H1 (cell line): ENCODE measurements at regions not wholly inside any gene's neighbourhood (a gene's known extent, or its start where the extent isn't known, plus 50 kb on each side); places are given as distances from the start of the nearest gene placed in this dataset.
A peak's percentile ranks its signal among the peaks of the same experiment; 100 is the strongest.

Experiments
- CTCF ChIA-PET: fragments of 300-600 bp; sonication (Branson Sonifier 250); formaldehyde crosslinking; loops from one replicate; lab custom pipeline; 2021; ENCODE audit not compliant: partially characterized antibody; lab: Charles Lee
- POLR2A ChIA-PET: fragments of 300-600 bp; sonication (Branson Sonifier 250); formaldehyde crosslinking; loops from one replicate; lab custom pipeline; 2021; ENCODE audit warnings: inconsistent platforms; ENCODE audit not compliant: partially characterized antibody; lab: Charles Lee
- DNase-seq, 2 experiments: peaks; one replicate each; pipeline versions ENCODE4 v3.0.0 to v3.0.0-alpha.2; 2010 to 2022; ENCODE audit warnings: low spot score in 2 of 2, low read depth in 1 of 2, mixed read lengths in 1 of 2
- FAIRE-seq: peaks from 2 replicates; lab custom pipeline; 2011; peaks lifted over from hg19 to GRCh38; lab: Jason Lieb, UNC
- H2AFZ ChIP-seq: 2 replicates; pipeline ENCODE4 v1.8.1; 2012; ENCODE audit warnings: low read length, inconsistent platforms
- H2AK5ac ChIP-seq: 2 replicates; pipeline ENCODE4 v1.6.1; 2013; ENCODE audit warnings: low read depth, low read length
- H2BK120ac ChIP-seq: replicated peaks from 2 replicates; pipeline ENCODE3; 2013; ENCODE audit warnings: low read depth, low read length, inconsistent platforms
- H2BK12ac ChIP-seq: 2 replicates; pipeline ENCODE4 v1.6.1; 2013; ENCODE audit warnings: low read depth, low read length
- H2BK15ac ChIP-seq: 2 replicates; pipeline ENCODE4 v1.6.1; 2013; ENCODE audit warnings: low read length
- H2BK20ac ChIP-seq: 2 replicates; pipeline ENCODE4 v1.6.1; 2013; ENCODE audit warnings: low read length
- H2BK5ac ChIP-seq: 2 replicates; pipeline ENCODE4 v1.6.1; 2013; ENCODE audit warnings: low read depth, low read length
- H3K14ac ChIP-seq: 2 replicates; pipeline ENCODE4 v1.6.1; 2013; ENCODE audit warnings: inconsistent platforms; ENCODE audit not compliant: insufficient read length
- H3K18ac ChIP-seq: 2 replicates; pipeline ENCODE4 v1.6.1; 2013; ENCODE audit warnings: low read length; ENCODE audit errors: extremely low read depth
- H3K23ac ChIP-seq: 2 replicates; pipeline ENCODE4 v1.6.1; 2013; ENCODE audit warnings: inconsistent platforms; ENCODE audit not compliant: insufficient read length
- H3K23me2 ChIP-seq: 2 replicates; pipeline ENCODE4 v1.6.1; 2013; ENCODE audit warnings: low read depth, low read length
- H3K27ac ChIP-seq: 2 replicates; pipeline ENCODE4 v1.6.1; 2011; ENCODE audit warnings: low read depth, low read length, inconsistent platforms
- H3K27me3 ChIP-seq, 4 experiments: replicated peaks in 1 of 4; 1 replicate in 1 of 4; 2 replicates in 3 of 4; pipeline versions ENCODE4 v1.6.1 to v1.8.1; 2011 to 2013; ENCODE audit warnings: low read length in 3 of 4, mild to moderate bottlenecking in 3 of 4, inconsistent platforms in 2 of 4, mixed read lengths in 2 of 4, moderate library complexity in 1 of 4; ENCODE audit not compliant: control insufficient read depth in 3 of 4, insufficient read depth in 3 of 4; ENCODE audit errors: extremely low read depth in 1 of 4
- H3K36me3 ChIP-seq, 4 experiments: 2 replicates each; pipeline versions ENCODE4 v1.6.1 to v1.8.1; 2011 to 2013; ENCODE audit warnings: mild to moderate bottlenecking in 4 of 4, low read length in 3 of 4, moderate library complexity in 2 of 4, control low read depth in 1 of 4, inconsistent platforms in 1 of 4; ENCODE audit not compliant: insufficient read depth in 4 of 4, control insufficient read depth in 2 of 4
- H3K4ac ChIP-seq: replicated peaks from 2 replicates; pipeline ENCODE3; 2013; ENCODE audit warnings: low read length, low read depth, mixed read lengths, inconsistent platforms; ENCODE audit not compliant: insufficient read length
- H3K4me1 ChIP-seq, 4 experiments: replicated peaks in 1 of 4; 1 replicate in 1 of 4; 2 replicates in 3 of 4; pipeline versions ENCODE4 v1.6.1 to v1.8.1; 2011 to 2013; ENCODE audit warnings: low read length in 3 of 4, inconsistent platforms in 2 of 4, mixed read lengths in 1 of 4; ENCODE audit not compliant: insufficient read depth in 4 of 4, control insufficient read depth in 3 of 4
- H3K4me2 ChIP-seq, 2 experiments: 2 replicates each; pipeline versions ENCODE4 v1.6.1 to v1.8.1; 2011 to 2013; ENCODE audit warnings: low read depth in 2 of 2, low read length in 2 of 2, control low read depth in 1 of 2, inconsistent platforms in 1 of 2, mild to moderate bottlenecking in 1 of 2; ENCODE audit not compliant: insufficient read depth in 1 of 2
- H3K4me3 ChIP-seq, 4 experiments: fragments of 200-600, 300-600 bp in 1 of 4; sonication (generic), shearing (Covaris generic), sonication (Bioruptor Twin) in 1 of 4; 2 replicates each; pipeline versions ENCODE4 v1.5.1 to v1.8.1; 2011 to 2016; ENCODE audit warnings: low read length in 4 of 4, low read depth in 3 of 4, control low read depth in 2 of 4, inconsistent platforms in 2 of 4, mild to moderate bottlenecking in 2 of 4, mixed read lengths in 1 of 4, moderate library complexity in 1 of 4; ENCODE audit not compliant: insufficient read depth in 2 of 4; ENCODE audit errors: extremely low read depth in 1 of 4
- H3K56ac ChIP-seq: replicated peaks from 2 replicates; pipeline ENCODE3; 2013; ENCODE audit warnings: low read depth, mild to moderate bottlenecking, mixed read lengths, low read length, inconsistent platforms; ENCODE audit not compliant: insufficient read length
- H3K79me1 ChIP-seq: 2 replicates; pipeline ENCODE4 v1.6.1; 2013; ENCODE audit warnings: low read depth, low read length, control low read depth
- H3K79me2 ChIP-seq, 2 experiments: 2 replicates each; pipeline versions ENCODE4 v1.6.1 to v1.8.1; 2012 to 2013; ENCODE audit warnings: low read length in 2 of 2, mild to moderate bottlenecking in 2 of 2, inconsistent platforms in 1 of 2; ENCODE audit not compliant: insufficient read depth in 2 of 2, control insufficient read depth in 1 of 2
- H3K9ac ChIP-seq, 4 experiments: replicated peaks in 1 of 4; 1 replicate in 1 of 4; 2 replicates in 3 of 4; pipeline versions ENCODE4 v1.6.1 to v1.8.1; 2011 to 2013; ENCODE audit warnings: low read depth in 3 of 4, low read length in 3 of 4, control low read depth in 2 of 4, mild to moderate bottlenecking in 2 of 4, moderate library complexity in 2 of 4, inconsistent platforms in 1 of 4; ENCODE audit errors: extremely low read depth in 1 of 4
- H3K9me3 ChIP-seq, 2 experiments: 2 replicates each; pipeline versions ENCODE4 v1.6.1 to v1.8.1; 2012 to 2013; ENCODE audit warnings: mild to moderate bottlenecking in 2 of 2, moderate library complexity in 2 of 2, control low read depth in 1 of 2, inconsistent platforms in 1 of 2, low read depth in 1 of 2, low read length in 1 of 2, mixed read lengths in 1 of 2; ENCODE audit not compliant: insufficient read depth in 2 of 2
- H4K20me1 ChIP-seq, 2 experiments: replicated peaks in 1 of 2; 2 replicates each; pipeline versions ENCODE3 to v1.8.1; 2011 to 2013; ENCODE audit warnings: inconsistent platforms in 2 of 2, low read length in 2 of 2, mild to moderate bottlenecking in 1 of 2; ENCODE audit not compliant: insufficient read depth in 2 of 2, control insufficient read depth in 1 of 2
- H4K5ac ChIP-seq: 2 replicates; pipeline ENCODE4 v1.6.1; 2013; ENCODE audit warnings: low read length, low read depth, mixed read lengths, inconsistent platforms; ENCODE audit not compliant: insufficient read length
- H4K8ac ChIP-seq: 2 replicates; pipeline ENCODE4 v1.8.0; 2013; ENCODE audit warnings: mild to moderate bottlenecking, moderate library complexity, low read length, inconsistent platforms; ENCODE audit not compliant: insufficient read depth; ENCODE audit errors: extremely low read depth
- H4K91ac ChIP-seq: replicated peaks from 2 replicates; pipeline ENCODE3; 2013; ENCODE audit warnings: low read length, mixed read lengths, inconsistent platforms; ENCODE audit not compliant: insufficient read length
- ASH2L ChIP-seq: fragments of 200-600, 300-600 bp; sonication (generic); IDR thresholded peaks from one replicate; pipeline ENCODE4 v1.7.1; 2017; ENCODE audit warnings: low read length
- CHD1 ChIP-seq: IDR thresholded peaks from 2 replicates; pipeline ENCODE4 v1.6.1; 2012; ENCODE audit warnings: low read depth, low read length, improper control_type of control experiment
- E2F6 ChIP-seq: IDR thresholded peaks from 2 replicates; pipeline ENCODE4 v1.6.1; 2012; ENCODE audit warnings: inconsistent platforms
- EP300 ChIP-seq, 2 experiments: IDR thresholded peaks; 1 replicate in 1 of 2; 2 replicates in 1 of 2; pipeline ENCODE4 v1.6.1; 2011 to 2012; ENCODE audit warnings: low read depth in 2 of 2, low read length in 2 of 2, mild to moderate bottlenecking in 2 of 2, borderline replicate concordance in 1 of 2, inconsistent platforms in 1 of 2, moderate library complexity in 1 of 2
- FOSL1 ChIP-seq: IDR thresholded peaks from 2 replicates; pipeline ENCODE4 v1.6.1; 2011; ENCODE audit warnings: mild to moderate bottlenecking, low read depth, low read length, moderate library complexity; ENCODE audit not compliant: insufficient read depth
- GABPA ChIP-seq: IDR thresholded peaks from 2 replicates; pipeline ENCODE4 v1.6.1; 2011; ENCODE audit warnings: mild to moderate bottlenecking, low read length, moderate library complexity, borderline replicate concordance; ENCODE audit not compliant: insufficient read depth
- POU5F1 ChIP-seq: IDR thresholded peaks from 2 replicates; pipeline ENCODE4 v1.6.1; 2011; ENCODE audit warnings: low read depth, mild to moderate bottlenecking, low read length, moderate library complexity
- RNF2 ChIP-seq: fragments of 200-900, 300-1000 bp; sonication (generic); IDR thresholded peaks from 2 replicates; pipeline ENCODE4 v1.7.1; 2016; ENCODE audit warnings: borderline replicate concordance, low read depth, mild to moderate bottlenecking, antibody characterized with exemption, low read length; ENCODE audit not compliant: poor library complexity, severe bottlenecking; ENCODE audit errors: missing control alignments
- SIRT6 ChIP-seq: IDR thresholded peaks from one replicate; pipeline ENCODE4 v1.7.1; 2012; ENCODE audit warnings: low read length, inconsistent platforms
- SP2 ChIP-seq: IDR thresholded peaks from 2 replicates; pipeline ENCODE4 v1.6.1; 2012; ENCODE audit warnings: mild to moderate bottlenecking, low read length, inconsistent platforms
- TBP ChIP-seq: IDR thresholded peaks from 2 replicates; pipeline ENCODE4 v1.6.1; 2011; ENCODE audit warnings: low read depth, low read length, improper control_type of control experiment
- YY1 ChIP-seq: IDR thresholded peaks from 2 replicates; pipeline ENCODE4 v1.6.1; 2011; ENCODE audit warnings: low read depth, mild to moderate bottlenecking, low read length
- WGBS, 2 experiments: shearing (Covaris generic) in 1 of 2; methylation state at CpG; one replicate each; pipeline versions ENCODE4 v1.1.6 to v1.1.7; 2013 to 2015; ENCODE audit warnings: low lambda C conversion rate in 2 of 2, mixed read lengths in 2 of 2, inconsistent platforms in 1 of 2, low coverage in 1 of 2, missing lambda C conversion rate in 1 of 2; ENCODE audit not compliant: insufficient replicate concordance in 2 of 2, insufficient coverage in 1 of 2, insufficient read length in 1 of 2; ENCODE audit errors: extremely low coverage in 1 of 2, missing lambda C conversion rate in 1 of 2; 5-methylcytosine and 5-hydroxymethylcytosine counted together

GRCh38 chr3:43855674-43856299 is 165.0 kb downstream of the ABHD5 start:
- Histone ChIP-seq H4K5ac (no peak overlapping the region), H2AFZ (no peak overlapping the region), H3K27me3 (peaks cover 0 to 3% (median under 1%) of the 10 kb centered on the region in 4 experiments; a peak in 2 of 7 replicates), H3K79me2 (no peaks in the 10 kb centered on the region), H3K9me3 (no peaks in the 10 kb centered on the region), H3K14ac (no peak overlapping the region), H2BK120ac (no peak overlapping the region), H4K20me1 (no peaks in the 10 kb centered on the region), H4K91ac (peak overlapping the region; percentile 25), H3K56ac (no peak overlapping the region), H3K23ac (no peak overlapping the region), H4K8ac (no peak overlapping the region), H3K9ac (no peak overlapping the region), H3K79me1 (no peaks in the 10 kb centered on the region), H2BK15ac (no peak overlapping the region), H2BK5ac (no peak overlapping the region), H3K4me1 (peaks cover 6 to 10% (median 9%) of the 10 kb centered on the region in 4 experiments), H3K27ac (no peak overlapping the region), H2BK12ac (no peak overlapping the region), H3K36me3 (no peaks in the 10 kb centered on the region), H3K23me2 (no peaks in the 10 kb centered on the region), H3K4me2 (no peak overlapping the region), H3K4me3 (no peak overlapping the region), H2BK20ac (no peak overlapping the region), H3K18ac (no peak overlapping the region), H3K4ac (no peak overlapping the region), H2AK5ac (no peak overlapping the region)
- DNase-seq, result peak in 1 of 2 experiments; percentile 84
- FAIRE-seq, result peak; percentile 13
- WGBS, 2 experiments, result 50% methylated on average over 3 of the region's 3 CpGs; no CpG with 5 or more reads in 1 of the 2 experiments
- CTCF ChIA-PET, result interaction anchor here (0.7 to 4.4 kb wide), 71 partner anchors 8 to 514 kb away, joined by 3 to 88 read pairs (median 4); no protein-coding TSS in a partner anchor
- POLR2A ChIA-PET, result interaction anchor here (1.1 kb wide), 1 partner anchor 34 kb away, joined by 3 read pairs; no protein-coding TSS in a partner anchor
- TF ChIP-seq RNF2, result no peak
- TF ChIP-seq SP2, result no peak
- TF ChIP-seq E2F6, result no peak
- TF ChIP-seq YY1, result peak; percentile 82
- TF ChIP-seq CHD1, result no peak
- TF ChIP-seq EP300 (IDR thresholded peaks at IDR 0.05; ENCODE audit: borderline replicate concordance in 1 of 2, low read depth in 2 of 2, low read length in 2 of 2), result no peak
- TF ChIP-seq GABPA, result no peak
- TF ChIP-seq FOSL1, result no peak
- TF ChIP-seq POU5F1, result no peak
- TF ChIP-seq TBP, result no peak
- TF ChIP-seq SIRT6, result no peak
- no peak for TF ChIP-seq ASH2L
